H1 (cell line): ENCODE measurements at regions not wholly inside any gene's neighbourhood (a gene's known extent, or its start where the extent isn't known, plus 50 kb on each side); places are given as distances from the start of the nearest gene placed in this dataset.

Experiments
- CTBP2 ChIP-seq: IDR thresholded peaks from 2 replicates; pipeline ENCODE4 v1.7.0; 2011; ENCODE audit warnings: borderline replicate concordance, mild to moderate bottlenecking, moderate library complexity, mixed read lengths, low read length; ENCODE audit not compliant: insufficient read depth, insufficient read length
- EP300 ChIP-seq, 2 experiments: IDR thresholded peaks; 1 replicate in 1 of 2; 2 replicates in 1 of 2; pipeline ENCODE4 v1.6.1; 2011 to 2012; ENCODE audit warnings: low read depth in 2 of 2, low read length in 2 of 2, mild to moderate bottlenecking in 2 of 2, borderline replicate concordance in 1 of 2, inconsistent platforms in 1 of 2, moderate library complexity in 1 of 2
- KDM4A ChIP-seq: IDR thresholded peaks from one replicate; pipeline ENCODE4 v1.7.1; 2012; ENCODE audit warnings: low read depth, mild to moderate bottlenecking, moderate library complexity, low read length, inconsistent platforms; ENCODE audit not compliant: severe bottlenecking
- RAD21 ChIP-seq, 2 experiments: IDR thresholded peaks in 1 of 2; conservative IDR thresholded peaks in 1 of 2; 2 replicates each; pipeline ENCODE4 v1.6.1; 2011; ENCODE audit warnings: low read depth in 2 of 2, low read length in 2 of 2, improper control_type of control experiment in 1 of 2, inconsistent platforms in 1 of 2, mild to moderate bottlenecking in 1 of 2, moderate library complexity in 1 of 2
- TCF12 ChIP-seq: IDR thresholded peaks from 2 replicates; pipeline ENCODE4 v1.6.1; 2011; ENCODE audit warnings: low read depth, mild to moderate bottlenecking, low read length

DNA sequence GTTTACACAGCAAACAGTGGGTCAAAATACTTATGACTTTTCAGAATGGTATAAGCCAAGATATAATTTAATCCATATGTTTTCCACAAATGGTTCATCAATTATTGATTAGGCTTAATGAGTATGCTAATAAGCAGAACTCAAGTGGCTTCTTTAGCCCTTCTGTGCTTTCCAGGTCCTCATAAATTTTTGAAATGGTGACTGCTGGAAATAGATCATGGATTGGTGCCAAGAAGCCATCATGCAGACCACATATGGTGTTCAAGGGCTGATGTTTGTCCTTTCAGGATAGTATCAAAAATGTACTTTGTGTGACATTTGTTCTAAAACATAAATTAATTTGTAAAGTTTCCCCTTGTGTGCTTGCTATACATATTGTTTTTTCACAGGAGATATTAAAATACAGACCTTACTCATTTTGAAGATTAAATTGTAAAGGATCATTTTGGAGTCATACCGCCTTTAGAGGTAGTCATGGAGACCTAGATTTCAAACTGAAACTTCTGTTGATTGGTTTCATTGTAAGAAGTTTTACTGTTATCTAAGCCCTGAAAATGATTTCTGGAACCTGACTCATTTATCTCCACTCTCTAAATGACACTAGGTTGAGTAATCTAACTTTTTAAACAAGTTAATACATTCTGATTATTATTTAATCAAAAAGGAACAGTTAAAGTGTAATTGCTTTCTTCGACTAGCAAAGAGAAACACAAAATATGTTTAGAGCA lies 507.9 kb downstream of the PLA2G4A start (continued):
- TF ChIP-seq KDM4A, result no peak
- TF ChIP-seq TCF12, result no peak
- no peak for TF ChIP-seq RAD21 (IDR thresholded peaks at IDR 0.05 in 1 of 2, conservative IDR thresholded peaks at IDR 0.05 in 1 of 2; ENCODE audit: low read depth in 2 of 2, low read length in 2 of 2)
- TF ChIP-seq EP300 (IDR thresholded peaks at IDR 0.05; ENCODE audit: borderline replicate concordance in 1 of 2, low read depth in 2 of 2, low read length in 2 of 2), result no peak
- TF ChIP-seq CTBP2, result no peak
